SU-DHL-6 (cell line): ENCODE measurements at regions not wholly inside any gene's neighbourhood (a gene's known extent, or its start where the extent isn't known, plus 50 kb on each side); places are given as distances from the start of the nearest gene placed in this dataset.

Experiments used
- EZH2phosphoT487 ChIP-seq: fragments of 200-600 bp; sonication (generic), shearing (Covaris generic); conservative IDR thresholded peaks from 2 replicates; pipeline ENCODE4 v1.6.1; 2018; ENCODE audit warnings: mild to moderate bottlenecking, antibody characterized with exemption, low read length, moderate library complexity, mixed read lengths
- TF ChIP-seq, protein P1 (sequence below): fragments of 200-600 bp; sonication (generic); IDR thresholded peaks from one replicate; pipeline ENCODE4 v1.5.1; 2017; ENCODE audit warnings: antibody characterized with exemption, mild to moderate bottlenecking, low read length, moderate library complexity; ENCODE audit not compliant: insufficient read depth, poor library complexity, severe bottlenecking

DNA sequence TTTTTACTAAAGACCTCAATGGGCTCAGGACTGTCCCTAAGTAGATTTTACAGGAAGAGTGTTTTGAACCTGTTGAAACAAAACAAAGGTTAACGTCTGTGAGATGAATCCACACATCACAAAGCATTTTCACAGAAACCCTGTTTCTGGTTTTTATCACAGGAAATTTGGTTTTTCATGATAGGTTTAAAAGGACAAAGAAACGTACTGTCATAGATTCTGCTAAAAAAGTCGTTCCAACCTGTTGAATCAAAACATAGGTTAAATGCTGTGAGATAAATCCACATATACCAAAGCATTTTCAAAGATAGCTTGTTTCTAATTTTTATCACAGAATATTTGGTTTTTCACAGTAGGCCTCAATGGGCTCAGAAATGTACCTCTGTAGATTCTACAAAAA, 1531.0 kb downstream of the UQCRFS1 start:
- TF ChIP-seq, protein P1, sequence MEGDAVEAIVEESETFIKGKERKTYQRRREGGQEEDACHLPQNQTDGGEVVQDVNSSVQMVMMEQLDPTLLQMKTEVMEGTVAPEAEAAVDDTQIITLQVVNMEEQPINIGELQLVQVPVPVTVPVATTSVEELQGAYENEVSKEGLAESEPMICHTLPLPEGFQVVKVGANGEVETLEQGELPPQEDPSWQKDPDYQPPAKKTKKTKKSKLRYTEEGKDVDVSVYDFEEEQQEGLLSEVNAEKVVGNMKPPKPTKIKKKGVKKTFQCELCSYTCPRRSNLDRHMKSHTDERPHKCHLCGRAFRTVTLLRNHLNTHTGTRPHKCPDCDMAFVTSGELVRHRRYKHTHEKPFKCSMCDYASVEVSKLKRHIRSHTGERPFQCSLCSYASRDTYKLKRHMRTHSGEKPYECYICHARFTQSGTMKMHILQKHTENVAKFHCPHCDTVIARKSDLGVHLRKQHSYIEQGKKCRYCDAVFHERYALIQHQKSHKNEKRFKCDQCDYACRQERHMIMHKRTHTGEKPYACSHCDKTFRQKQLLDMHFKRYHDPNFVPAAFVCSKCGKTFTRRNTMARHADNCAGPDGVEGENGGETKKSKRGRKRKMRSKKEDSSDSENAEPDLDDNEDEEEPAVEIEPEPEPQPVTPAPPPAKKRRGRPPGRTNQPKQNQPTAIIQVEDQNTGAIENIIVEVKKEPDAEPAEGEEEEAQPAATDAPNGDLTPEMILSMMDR: no peak
- TF ChIP-seq EZH2phosphoT487: no peak
